ENCODE measurements at regions not wholly inside any gene's neighbourhood (a gene's known extent, or its start where the extent isn't known, plus 50 kb on each side); places are given as distances from the start of the nearest gene placed in this dataset.

DNA sequence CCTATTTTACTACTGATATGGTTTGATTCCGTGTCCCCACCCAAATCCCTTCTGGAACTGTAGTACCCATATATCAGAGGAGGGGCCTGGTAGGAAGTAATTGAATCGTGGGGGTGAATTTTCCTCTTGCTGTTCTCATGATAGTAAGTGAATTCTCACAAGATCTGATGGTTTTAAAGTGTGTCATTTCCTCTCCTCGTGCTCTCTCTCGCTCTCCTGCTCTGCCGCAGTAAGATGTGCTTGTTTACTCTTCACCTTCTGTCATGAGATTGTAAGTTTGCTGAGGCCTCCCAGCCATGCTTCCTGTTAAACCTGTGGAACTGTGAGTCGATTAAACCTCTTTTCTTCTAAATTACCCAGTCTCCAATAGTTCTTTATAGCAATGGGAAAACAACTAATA, 81.2 kb upstream of the ZBTB20 start:
- Histone ChIP-seq H3K4me3 (no peak overlapping the region), H3K9me3 (ENCODE audit: low read depth) (no peaks in the 10 kb centered on the region), H3K27ac (no peak overlapping the region), H3K4me1 (ENCODE audit: low read depth) (no peaks in the 10 kb centered on the region), H3K27me3 (no peaks in the 10 kb centered on the region), H3K36me3 (no peaks in the 10 kb centered on the region)
- no peak for TF ChIP-seq CTCF (IDR thresholded peaks at IDR 0.05; ENCODE audit: low read depth, low read length)
- no peak for DNase-seq (ENCODE audit: low read depth in 1 of 2, low spot score in 1 of 2)

DNA sequence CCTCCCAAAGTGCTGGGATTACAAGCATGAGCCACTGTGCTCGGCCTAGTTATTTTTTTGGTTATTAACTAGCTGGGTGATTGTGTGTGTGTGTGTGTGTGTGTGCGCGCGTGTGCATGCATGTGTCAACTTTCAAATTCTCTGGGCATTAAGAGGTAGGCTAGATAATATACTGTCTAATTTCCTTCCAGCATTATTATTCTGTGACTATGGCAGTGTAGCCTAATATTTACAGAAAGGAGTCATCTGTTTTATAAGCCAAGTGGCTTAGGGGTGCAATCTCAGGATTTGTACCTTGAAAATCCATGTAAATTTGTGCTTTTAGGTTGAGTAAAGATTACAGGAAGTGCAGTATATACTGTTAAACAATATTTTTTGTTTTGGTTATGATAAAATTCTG, 85.1 kb upstream of the ZBTB20 start:
- TF ChIP-seq CTCF (IDR thresholded peaks at IDR 0.05; ENCODE audit: low read depth, low read length): no peak
- no peaks in the 10 kb centered on the region for H3K4me1 ChIP-seq (ENCODE audit: low read depth)

DNA sequence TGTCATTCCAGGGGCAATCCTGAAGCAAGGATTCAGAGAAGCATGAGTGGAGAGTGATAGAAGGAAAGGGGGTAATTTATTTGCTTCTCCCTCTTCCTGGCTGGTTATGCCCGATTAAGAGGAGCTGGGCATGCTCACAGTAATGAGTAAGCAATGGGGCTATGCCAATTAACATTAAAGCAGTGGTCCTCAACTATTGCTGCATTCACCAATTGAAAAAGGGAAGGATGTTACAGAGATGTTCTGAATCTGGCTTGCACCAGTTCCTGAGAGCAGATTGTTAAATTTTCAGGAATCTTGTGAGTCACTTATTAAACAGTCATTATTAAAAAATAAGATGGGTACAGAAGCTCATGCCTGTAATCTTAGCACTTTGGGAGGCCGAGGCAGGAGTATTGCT, 85.9 kb upstream of the ZBTB20 start:
- Histone ChIP-seq H3K27me3 (no peaks in the 10 kb centered on the region), H3K4me3 (no peak overlapping the region), H3K27ac (no peak overlapping the region), H3K4me1 (ENCODE audit: low read depth) (no peaks in the 10 kb centered on the region), H3K9me3 (ENCODE audit: low read depth) (no peaks in the 10 kb centered on the region), H3K36me3 (no peaks in the 10 kb centered on the region)
- TF ChIP-seq CTCF (IDR thresholded peaks at IDR 0.05; ENCODE audit: low read depth, low read length): no peak
- no peak for DNase-seq (ENCODE audit: low read depth in 1 of 2, low spot score in 1 of 2)

More for the DNA sequence above, 85.1 kb upstream of the ZBTB20 start:
- Histone ChIP-seq H3K9me3 (ENCODE audit: low read depth) (no peaks in the 10 kb centered on the region), H3K27ac (no peak overlapping the region), H3K36me3 (no peaks in the 10 kb centered on the region), H3K4me3 (no peak overlapping the region), H3K27me3 (no peaks in the 10 kb centered on the region)
- DNase-seq (ENCODE audit: low read depth in 1 of 2, low spot score in 1 of 2): no peak

DNA sequence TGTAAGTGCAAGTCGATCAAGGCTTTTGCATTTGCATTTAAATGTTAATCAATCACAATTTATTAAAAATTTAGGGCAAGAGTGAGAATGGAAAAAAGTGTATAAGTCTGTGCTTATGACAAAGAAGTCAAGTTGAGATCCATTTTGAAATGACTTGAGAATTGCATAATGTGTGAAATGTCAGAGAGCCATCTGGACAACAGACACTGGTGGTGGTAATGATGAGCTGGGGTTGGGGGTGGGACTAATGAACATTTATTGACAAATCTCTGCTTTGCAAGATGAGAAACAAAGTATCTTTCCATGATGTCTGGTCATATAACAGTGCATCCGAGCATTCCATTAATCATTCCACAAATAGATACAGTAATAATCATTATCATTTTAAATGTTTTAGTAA, 89.4 kb upstream of the ZBTB20 start:
- no peak for TF ChIP-seq CTCF (IDR thresholded peaks at IDR 0.05; ENCODE audit: low read depth, low read length)
- Histone ChIP-seq H3K9me3 (ENCODE audit: low read depth) (no peaks in the 10 kb centered on the region), H3K36me3 (no peaks in the 10 kb centered on the region), H3K27ac (no peak overlapping the region), H3K27me3 (no peaks in the 10 kb centered on the region), H3K4me1 (ENCODE audit: low read depth) (no peaks in the 10 kb centered on the region), H3K4me3 (no peak overlapping the region)
- no peak for DNase-seq (ENCODE audit: low read depth in 1 of 2, low spot score in 1 of 2)

GRCh38 chr3:115239717-115240116, 92.6 kb upstream of the ZBTB20 start:
- peak in 1 of 2 donors; percentile 90 for DNase-seq (ENCODE audit: low read depth in 1 of 2, low spot score in 1 of 2)
- Histone ChIP-seq H3K4me3 (no peak overlapping the region), H3K27me3 (no peaks in the 10 kb centered on the region), H3K27ac (no peak overlapping the region), H3K36me3 (no peaks in the 10 kb centered on the region), H3K4me1 (ENCODE audit: low read depth) (no peaks in the 10 kb centered on the region), H3K9me3 (ENCODE audit: low read depth) (no peaks in the 10 kb centered on the region)
- no peak for TF ChIP-seq CTCF (IDR thresholded peaks at IDR 0.05; ENCODE audit: low read depth, low read length)

- no peak for TF ChIP-seq CTCF (IDR thresholded peaks at IDR 0.05; ENCODE audit: low read depth, low read length)
- H3K9me3 ChIP-seq (ENCODE audit: low read depth): no peaks in the 10 kb centered on the region
- H3K4me3 ChIP-seq: no peak overlapping the region
- no peaks in the 10 kb centered on the region for H3K36me3 ChIP-seq
- H3K27me3 ChIP-seq: no peaks in the 10 kb centered on the region
- H3K4me1 ChIP-seq (ENCODE audit: low read depth): no peaks in the 10 kb centered on the region
- no peak overlapping the region for H3K27ac ChIP-seq
- no peak for DNase-seq (ENCODE audit: low read depth in 1 of 2, low spot score in 1 of 2)
These were observed 97.3 kb upstream of the ZBTB20 start for GRCh38 chr3:115244350-115244749.

Measured in cardiac muscle cell (in vitro differentiated cells and primary cell).